ENCODE measurements at regions not wholly inside any gene's neighbourhood (a gene's known extent, or its start where the extent isn't known, plus 50 kb on each side); places are given as distances from the start of the nearest gene placed in this dataset.
A peak's percentile ranks its signal among the peaks of the same experiment; 100 is the strongest.
"Not testable (repeated sequence)": the region's sequence is repeated elsewhere in the genome, so short reads cannot be mapped to it uniquely, and the experiment has no call there.

DNA sequence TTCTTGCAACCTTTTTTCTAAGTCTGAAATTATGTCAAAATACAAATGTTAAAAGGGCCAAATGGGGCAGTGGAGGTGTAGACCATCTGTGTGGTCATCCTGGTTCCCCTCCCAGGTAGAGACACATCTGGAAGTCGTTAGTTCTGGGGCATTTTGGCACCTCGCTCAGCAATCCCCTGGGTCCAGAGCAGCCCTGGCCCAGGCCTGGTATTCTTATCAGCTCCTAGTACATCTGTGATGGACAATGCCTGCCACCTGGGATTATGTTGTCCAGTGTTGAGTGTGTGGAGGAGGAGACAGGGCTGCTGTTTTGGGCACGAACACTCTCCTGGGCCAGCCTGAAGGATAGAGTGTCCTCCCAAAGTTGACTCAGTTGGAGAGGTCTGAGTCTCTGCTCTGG, 74.8 kb downstream of the GADD45G start:
- H3K4me1 ChIP-seq (ENCODE audit: control insufficient read depth in 2 of 2, insufficient read depth in 2 of 2, low read length in 1 of 2) = peaks cover 2 to 17% of the 10 kb centered on the region in 2 donors
- no peaks in the 10 kb centered on the region for H3K9me3 ChIP-seq (ENCODE audit: control insufficient read depth in 2 of 2, insufficient read depth in 1 of 2, low read depth in 1 of 2, low read length in 1 of 2)
- H3K36me3 ChIP-seq (ENCODE audit: control insufficient read depth in 2 of 2, insufficient read depth in 2 of 2, low read length in 1 of 2) = no peaks in the 10 kb centered on the region
- H3K4me3 ChIP-seq (ENCODE audit: low read depth in 1 of 2, low read length in 2 of 2) = no peak overlapping the region
- H3K27me3 ChIP-seq (ENCODE audit: control insufficient read depth in 1 of 2, insufficient read depth in 2 of 2, low read length in 2 of 2) = no peaks in the 10 kb centered on the region
- WGBS, 2 donors = 84 to 86% methylated on average over 3 of the region's 3 CpGs
- no peak overlapping the region for H3K27ac ChIP-seq (ENCODE audit: low read depth in 2 of 2, low read length in 1 of 2)

DNA sequence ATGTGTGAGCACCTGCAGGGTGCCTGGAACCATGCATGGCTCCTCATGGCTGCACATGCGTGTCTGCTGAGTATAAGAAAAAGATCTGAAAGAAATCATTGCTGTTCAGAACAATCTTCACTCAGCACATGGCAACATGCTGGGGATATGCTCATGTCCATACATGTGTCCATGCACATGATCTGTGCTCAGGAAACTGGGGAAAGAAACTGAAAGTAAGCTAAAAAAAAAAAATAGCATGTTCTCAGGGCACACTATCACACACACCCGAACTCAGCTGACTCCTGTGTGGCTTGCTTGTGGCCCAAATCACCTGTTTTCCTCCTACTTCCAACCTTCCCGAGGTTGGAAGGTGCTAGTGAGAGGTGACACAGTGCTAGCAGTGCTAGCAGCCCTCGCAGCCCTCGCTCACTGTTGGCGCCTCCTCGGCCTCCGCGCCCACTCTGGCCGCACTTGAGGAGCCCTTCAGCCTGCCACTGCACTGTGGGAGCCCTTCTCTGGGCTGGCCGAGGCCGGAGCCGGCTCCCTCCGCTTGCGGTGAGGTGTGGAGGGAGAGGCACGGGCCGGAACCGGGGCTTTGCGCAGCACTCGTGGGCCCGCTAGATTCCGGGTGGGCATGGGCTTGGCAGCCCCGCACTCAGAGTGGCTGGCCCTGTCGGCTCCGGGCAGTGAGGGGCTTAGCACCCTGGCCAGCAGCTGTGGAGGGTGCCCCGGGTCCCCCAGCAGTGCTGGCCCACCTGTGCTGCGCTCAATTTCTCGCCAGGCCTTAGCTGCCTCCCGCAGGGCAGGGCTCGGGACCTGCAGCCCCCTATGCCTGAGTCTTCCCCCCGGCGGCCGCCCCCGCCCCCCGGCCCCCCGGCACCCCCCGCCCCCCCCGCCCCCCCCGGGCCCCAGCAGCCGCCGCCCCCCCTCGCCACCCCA, 76.0 kb downstream of the GADD45G start:
- 90 to 94% methylated on average over 30 to 36 of the region's 42 CpGs for WGBS, 2 donors
- H3K27me3 ChIP-seq (ENCODE audit: control insufficient read depth in 1 of 2, insufficient read depth in 2 of 2, low read length in 2 of 2) = no peaks in the 10 kb centered on the region
- H3K27ac ChIP-seq (ENCODE audit: low read depth in 2 of 2, low read length in 1 of 2) = no peak overlapping the region
- H3K4me3 ChIP-seq (ENCODE audit: low read depth in 1 of 2, low read length in 2 of 2) = no peak overlapping the region
- peaks cover 5 to 16% of the 10 kb centered on the region in 2 donors for H3K4me1 ChIP-seq (ENCODE audit: control insufficient read depth in 2 of 2, insufficient read depth in 2 of 2, low read length in 1 of 2)
- no peaks in the 10 kb centered on the region for H3K9me3 ChIP-seq (ENCODE audit: control insufficient read depth in 2 of 2, insufficient read depth in 1 of 2, low read depth in 1 of 2, low read length in 1 of 2)
- no peaks in the 10 kb centered on the region for H3K36me3 ChIP-seq (ENCODE audit: control insufficient read depth in 2 of 2, insufficient read depth in 2 of 2, low read length in 1 of 2)

DNA sequence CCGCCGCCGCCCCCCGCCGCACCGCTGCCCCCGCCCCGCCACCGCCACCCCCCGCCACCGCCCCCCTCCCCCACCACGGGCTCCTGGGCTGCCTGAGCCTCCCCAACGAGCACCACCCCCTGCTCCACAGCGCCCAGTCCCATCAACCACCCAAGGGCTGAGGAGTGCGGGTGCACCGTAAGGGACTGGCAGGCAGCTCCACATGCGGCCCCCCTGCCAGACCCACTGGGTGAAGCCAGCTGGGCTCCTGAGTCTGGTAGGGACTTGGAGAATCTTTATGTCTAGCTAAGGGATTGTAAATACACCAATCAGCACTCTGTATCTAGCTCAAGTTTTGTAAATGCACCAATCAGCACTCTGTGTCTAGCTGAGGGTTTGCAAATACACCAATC, 76.7 kb downstream of the GADD45G start:
- H3K4me1 ChIP-seq (ENCODE audit: control insufficient read depth in 2 of 2, insufficient read depth in 2 of 2, low read length in 1 of 2) = peaks cover 6 to 13% of the 10 kb centered on the region in 2 donors
- not testable (repeated sequence) for H3K36me3 ChIP-seq (ENCODE audit: control insufficient read depth in 2 of 2, insufficient read depth in 2 of 2, low read length in 1 of 2); H3K4me3 ChIP-seq (ENCODE audit: low read depth in 1 of 2, low read length in 2 of 2); H3K27ac ChIP-seq (ENCODE audit: low read depth in 2 of 2, low read length in 1 of 2); H3K27me3 ChIP-seq (ENCODE audit: control insufficient read depth in 1 of 2, insufficient read depth in 2 of 2, low read length in 2 of 2); H3K9me3 ChIP-seq (ENCODE audit: control insufficient read depth in 2 of 2, insufficient read depth in 1 of 2, low read depth in 1 of 2, low read length in 1 of 2)
- 96 to 100% methylated on average over 3 to 11 of the region's 17 CpGs for WGBS, 2 donors

GRCh38 chr9:89683626-89684025, 78.8 kb downstream of the GADD45G start:
- Histone ChIP-seq H3K36me3 (ENCODE audit: control insufficient read depth in 2 of 2, insufficient read depth in 2 of 2, low read length in 1 of 2) (no peaks in the 10 kb centered on the region), H3K4me1 (ENCODE audit: control insufficient read depth in 2 of 2, insufficient read depth in 2 of 2, low read length in 1 of 2) (peaks cover 4 to 17% of the 10 kb centered on the region in 2 donors), H3K27me3 (ENCODE audit: control insufficient read depth in 1 of 2, insufficient read depth in 2 of 2, low read length in 2 of 2) (no peaks in the 10 kb centered on the region), H3K27ac (ENCODE audit: low read depth in 2 of 2, low read length in 1 of 2) (no peak overlapping the region), H3K4me3 (ENCODE audit: low read depth in 1 of 2, low read length in 2 of 2) (no peak overlapping the region), H3K9me3 (ENCODE audit: control insufficient read depth in 2 of 2, insufficient read depth in 1 of 2, low read depth in 1 of 2, low read length in 1 of 2) (no peaks in the 10 kb centered on the region)
- WGBS, 2 donors = 94 to 95% methylated on average over 6 of the region's 6 CpGs

DNA sequence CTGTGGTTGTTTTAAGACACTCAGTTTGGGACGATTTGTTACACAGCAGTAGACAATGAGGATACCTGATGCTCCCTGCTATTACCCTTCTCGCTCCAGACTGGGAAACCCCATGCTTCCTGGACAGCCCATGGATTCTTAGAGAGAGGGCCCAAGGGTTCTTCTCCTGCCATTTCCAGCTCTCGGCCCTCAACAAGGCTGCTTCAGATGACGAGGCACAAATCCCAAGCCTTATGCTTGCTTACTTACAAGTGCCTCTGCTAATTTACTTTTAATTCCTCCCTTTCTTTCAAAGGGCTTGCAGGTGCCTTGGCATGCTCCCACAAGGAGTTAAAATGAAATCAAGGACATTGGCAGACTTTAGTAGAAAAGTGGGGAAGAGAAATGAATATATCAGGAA, 79.4 kb downstream of the GADD45G start:
- Histone ChIP-seq H3K27ac (ENCODE audit: low read depth in 2 of 2, low read length in 1 of 2) (no peak overlapping the region), H3K9me3 (ENCODE audit: control insufficient read depth in 2 of 2, insufficient read depth in 1 of 2, low read depth in 1 of 2, low read length in 1 of 2) (no peaks in the 10 kb centered on the region), H3K4me3 (ENCODE audit: low read depth in 1 of 2, low read length in 2 of 2) (no peak overlapping the region), H3K27me3 (ENCODE audit: control insufficient read depth in 1 of 2, insufficient read depth in 2 of 2, low read length in 2 of 2) (no peaks in the 10 kb centered on the region), H3K4me1 (ENCODE audit: control insufficient read depth in 2 of 2, insufficient read depth in 2 of 2, low read length in 1 of 2) (peaks cover 4 to 17% of the 10 kb centered on the region in 2 donors), H3K36me3 (ENCODE audit: control insufficient read depth in 2 of 2, insufficient read depth in 2 of 2, low read length in 1 of 2) (no peaks in the 10 kb centered on the region)
- WGBS, 2 donors = 72 to 84% methylated on average over 4 of the region's 4 CpGs

- no peak overlapping the region for H3K4me3 ChIP-seq (ENCODE audit: low read depth in 1 of 2, low read length in 2 of 2)
- H3K9me3 ChIP-seq (ENCODE audit: control insufficient read depth in 2 of 2, insufficient read depth in 1 of 2, low read depth in 1 of 2, low read length in 1 of 2) = no peaks in the 10 kb centered on the region
- peaks cover 4 to 17% of the 10 kb centered on the region in 2 donors for H3K4me1 ChIP-seq (ENCODE audit: control insufficient read depth in 2 of 2, insufficient read depth in 2 of 2, low read length in 1 of 2)
- no peaks in the 10 kb centered on the region for H3K36me3 ChIP-seq (ENCODE audit: control insufficient read depth in 2 of 2, insufficient read depth in 2 of 2, low read length in 1 of 2)
- H3K27me3 ChIP-seq (ENCODE audit: control insufficient read depth in 1 of 2, insufficient read depth in 2 of 2, low read length in 2 of 2) = no peaks in the 10 kb centered on the region
- H3K27ac ChIP-seq (ENCODE audit: low read depth in 2 of 2, low read length in 1 of 2) = no peak overlapping the region
- 67 to 71% methylated on average over 18 of the region's 18 CpGs for WGBS, 2 donors
Observed at GRCh38 chr9:89684912-89685636, 80.3 kb downstream of the GADD45G start.

DNA sequence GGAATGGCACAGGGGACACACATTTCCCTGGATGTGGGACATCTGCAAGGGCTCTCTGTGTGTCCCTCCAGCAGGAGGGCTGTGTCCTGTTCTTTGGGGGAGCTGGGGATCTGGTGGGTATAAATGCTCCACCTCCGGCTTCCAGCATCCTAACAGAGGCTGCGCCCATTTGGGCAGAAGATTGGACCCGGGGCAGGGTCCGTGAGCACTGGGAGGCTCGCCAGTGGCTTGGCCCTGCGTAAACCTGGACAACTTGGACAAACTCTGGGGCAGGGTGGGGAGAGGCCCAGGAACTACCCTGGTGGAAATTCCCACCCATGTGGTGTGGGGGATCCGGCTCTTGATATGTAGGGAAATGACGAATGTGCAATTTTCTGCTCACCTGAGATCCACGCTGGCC, 80.9 kb downstream of the GADD45G start:
- H3K36me3 ChIP-seq (ENCODE audit: control insufficient read depth in 2 of 2, insufficient read depth in 2 of 2, low read length in 1 of 2) = no peaks in the 10 kb centered on the region
- 77 to 78% methylated on average over 9 of the region's 9 CpGs for WGBS, 2 donors
- no peaks in the 10 kb centered on the region for H3K27me3 ChIP-seq (ENCODE audit: control insufficient read depth in 1 of 2, insufficient read depth in 2 of 2, low read length in 2 of 2)
- H3K4me3 ChIP-seq (ENCODE audit: low read depth in 1 of 2, low read length in 2 of 2) = no peak overlapping the region
- H3K9me3 ChIP-seq (ENCODE audit: control insufficient read depth in 2 of 2, insufficient read depth in 1 of 2, low read depth in 1 of 2, low read length in 1 of 2) = no peaks in the 10 kb centered on the region
- peaks cover 4 to 17% of the 10 kb centered on the region in 2 donors for H3K4me1 ChIP-seq (ENCODE audit: control insufficient read depth in 2 of 2, insufficient read depth in 2 of 2, low read length in 1 of 2)
- H3K27ac ChIP-seq (ENCODE audit: low read depth in 2 of 2, low read length in 1 of 2) = peak overlapping the region in 1 of 2 donors; percentile 22

DNA sequence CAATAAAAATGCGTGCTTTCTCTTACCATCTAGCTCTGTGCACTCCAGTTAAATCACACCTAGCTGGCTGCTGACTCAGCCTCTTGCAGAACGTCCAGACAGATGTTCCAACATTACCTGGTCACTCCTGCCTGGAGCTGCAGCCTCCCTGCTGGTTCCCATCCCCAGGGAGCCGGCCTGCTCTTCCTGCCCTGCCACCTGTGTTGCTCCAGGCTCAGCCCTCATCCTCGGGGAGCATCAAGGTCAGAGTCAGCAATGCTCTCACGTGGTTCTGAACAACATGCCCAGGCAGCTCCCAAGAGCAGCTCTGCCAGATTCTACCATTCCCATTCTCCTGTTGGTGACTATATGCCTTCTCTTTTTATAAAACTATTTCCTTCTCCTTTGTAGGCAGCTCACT, 81.3 kb downstream of the GADD45G start:
- no peak overlapping the region for H3K4me3 ChIP-seq (ENCODE audit: low read depth in 1 of 2, low read length in 2 of 2)
- peak overlapping the region in 1 of 2 donors; percentile 50 for H3K27ac ChIP-seq (ENCODE audit: low read depth in 2 of 2, low read length in 1 of 2)
- no peaks in the 10 kb centered on the region for H3K27me3 ChIP-seq (ENCODE audit: control insufficient read depth in 1 of 2, insufficient read depth in 2 of 2, low read length in 2 of 2)
- H3K9me3 ChIP-seq (ENCODE audit: control insufficient read depth in 2 of 2, insufficient read depth in 1 of 2, low read depth in 1 of 2, low read length in 1 of 2) = no peaks in the 10 kb centered on the region
- no peaks in the 10 kb centered on the region for H3K36me3 ChIP-seq (ENCODE audit: control insufficient read depth in 2 of 2, insufficient read depth in 2 of 2, low read length in 1 of 2)
- peaks cover 4 to 17% of the 10 kb centered on the region in 2 donors for H3K4me1 ChIP-seq (ENCODE audit: control insufficient read depth in 2 of 2, insufficient read depth in 2 of 2, low read length in 1 of 2)
- WGBS, 2 donors = 37 to 44% methylated on average over 5 of the region's 5 CpGs

DNA sequence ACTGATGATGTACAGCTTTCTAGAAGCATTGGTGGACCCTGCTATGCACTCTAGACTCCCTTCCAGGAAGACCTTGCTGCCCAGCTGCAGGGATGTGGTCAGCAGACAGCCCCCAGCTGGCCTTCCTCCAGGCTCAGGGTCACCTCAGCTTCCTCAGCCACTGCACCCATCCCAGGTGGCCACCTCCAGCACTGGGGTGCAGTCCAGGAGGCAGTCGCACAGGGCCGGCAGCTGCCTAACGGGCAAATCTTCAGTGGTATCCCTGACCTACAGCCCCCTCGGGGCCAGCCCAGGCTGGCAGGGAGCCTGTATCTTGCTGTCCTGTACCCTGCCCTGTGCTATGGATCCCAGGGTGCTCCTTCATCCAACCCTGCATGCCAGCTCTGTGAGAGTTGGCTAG, 81.8 kb downstream of the GADD45G start:
- H3K36me3 ChIP-seq (ENCODE audit: control insufficient read depth in 2 of 2, insufficient read depth in 2 of 2, low read length in 1 of 2) = no peaks in the 10 kb centered on the region
- 91 to 95% methylated on average over 4 of the region's 4 CpGs for WGBS, 2 donors
- H3K4me1 ChIP-seq (ENCODE audit: control insufficient read depth in 2 of 2, insufficient read depth in 2 of 2, low read length in 1 of 2) = peaks cover 4 to 17% of the 10 kb centered on the region in 2 donors

More for the DNA sequence above, 81.8 kb downstream of the GADD45G start:
- no peak overlapping the region for H3K4me3 ChIP-seq (ENCODE audit: low read depth in 1 of 2, low read length in 2 of 2)
- H3K27me3 ChIP-seq (ENCODE audit: control insufficient read depth in 1 of 2, insufficient read depth in 2 of 2, low read length in 2 of 2) = no peaks in the 10 kb centered on the region
- no peaks in the 10 kb centered on the region for H3K9me3 ChIP-seq (ENCODE audit: control insufficient read depth in 2 of 2, insufficient read depth in 1 of 2, low read depth in 1 of 2, low read length in 1 of 2)
- peak overlapping the region in 1 of 2 donors; percentile 50 for H3K27ac ChIP-seq (ENCODE audit: low read depth in 2 of 2, low read length in 1 of 2)
